HG03060 (cell line): ENCODE measurements at regions not wholly inside any gene's neighbourhood (a gene's known extent, or its start where the extent isn't known, plus 50 kb on each side); places are given as distances from the start of the nearest gene placed in this dataset.
"Not testable (repeated sequence)": the region's sequence is repeated elsewhere in the genome, so short reads cannot be mapped to it uniquely, and the experiment has no call there.

Experiments
- ATAC-seq: cut with Tn5 transposase; IDR thresholded peaks from one replicate; pipeline ENCODE4 v1.9.1; 2021; ENCODE audit warnings: low read depth, moderate number of reproducible peaks; ENCODE audit not compliant: unreplicated experiment

DNA sequence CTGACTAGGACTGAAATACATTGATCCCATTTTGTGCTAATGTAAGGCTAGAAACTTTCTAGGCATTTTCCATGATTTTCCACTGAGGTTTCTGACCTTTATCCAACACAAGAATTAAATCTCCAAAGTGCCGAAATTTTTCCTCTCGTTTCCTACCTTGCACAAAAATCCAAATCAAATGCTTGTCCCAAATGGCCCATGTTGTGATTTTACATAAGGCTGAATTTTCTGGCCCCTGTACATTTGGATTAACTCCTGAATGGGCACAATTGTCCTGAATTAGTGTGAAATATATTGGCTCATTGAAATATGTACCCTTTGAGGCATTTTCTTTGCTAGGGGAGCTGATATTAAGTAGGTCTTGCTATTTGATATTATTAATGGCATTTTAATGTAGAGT lies 105.6 kb upstream of the CBLB start:
- ATAC-seq: no peak

DNA sequence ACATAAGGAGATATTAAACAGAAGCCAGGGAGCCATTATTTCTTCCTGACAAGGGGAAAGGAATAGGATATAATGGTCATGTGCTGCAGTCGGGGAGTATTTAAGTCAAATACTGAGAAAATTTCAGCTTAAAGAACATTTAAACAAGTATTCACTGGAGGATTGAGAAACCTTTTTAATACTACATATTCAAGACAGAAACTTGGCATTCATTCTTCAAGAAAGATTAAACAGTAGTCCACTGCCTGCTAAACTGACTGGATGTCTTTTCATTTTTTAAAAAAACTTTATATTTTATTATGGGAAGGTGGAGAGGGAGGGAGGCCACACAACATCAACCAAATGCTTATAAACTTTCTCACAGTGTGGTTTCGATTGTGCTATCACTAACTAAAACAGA lies 107.4 kb upstream of the CBLB start:
- ATAC-seq: no peak

DNA sequence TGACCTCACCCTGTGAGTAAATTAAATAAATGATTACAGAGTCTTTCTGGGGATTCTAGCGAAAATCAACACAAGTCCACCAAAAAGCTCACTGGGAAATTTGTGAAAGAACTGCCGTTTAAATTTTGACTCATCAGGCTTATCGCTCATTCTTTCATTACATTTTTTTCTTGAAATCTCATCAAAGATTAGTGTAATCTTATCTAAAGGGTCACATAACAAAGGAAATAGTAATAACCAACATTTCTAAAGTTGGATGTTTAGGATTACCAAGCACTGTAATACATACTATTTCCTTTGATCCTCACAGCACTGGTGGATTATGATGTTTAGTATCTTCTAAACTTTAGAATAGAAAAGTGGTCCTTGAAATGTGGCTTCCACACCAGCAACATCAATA lies 111.1 kb upstream of the CBLB start:
- no peak for ATAC-seq

DNA sequence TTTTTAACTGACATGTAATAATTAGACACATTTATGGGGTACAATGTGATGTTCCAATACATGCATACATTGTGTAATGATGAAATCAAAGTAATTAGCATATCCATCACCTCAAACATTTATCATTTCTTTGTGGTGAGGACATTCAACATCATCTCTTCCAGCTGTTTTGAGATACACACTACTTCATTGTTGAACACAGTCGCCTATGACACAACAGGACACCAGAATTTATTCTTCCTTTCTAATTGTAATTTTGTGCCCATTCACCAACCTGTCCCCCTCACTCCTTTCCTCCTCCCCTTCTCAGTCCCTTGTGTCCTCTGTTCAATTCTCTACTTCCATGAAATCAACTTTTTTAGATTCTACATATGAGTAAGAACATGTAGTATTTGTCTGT lies 113.4 kb upstream of the CBLB start:
- no peak for ATAC-seq

DNA sequence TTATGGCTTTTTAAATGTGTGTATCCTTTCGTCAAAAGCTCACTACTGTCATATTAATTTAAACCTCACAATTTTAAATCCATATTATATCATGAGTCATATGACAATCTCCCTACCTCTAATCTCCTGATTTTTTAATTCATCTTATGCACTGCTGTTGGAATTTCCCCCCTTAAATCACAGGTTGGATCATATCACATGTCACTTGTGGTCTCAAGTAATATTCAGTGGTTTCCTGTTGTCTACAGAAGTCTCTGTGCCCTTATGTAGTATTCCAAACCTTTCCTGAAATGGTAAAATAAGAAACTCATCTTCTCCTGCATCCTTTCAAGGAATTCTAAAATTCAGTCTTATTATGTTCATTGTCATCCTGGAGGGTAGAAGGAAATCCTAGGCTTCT lies 116.0 kb upstream of the CBLB start:
- no peak for ATAC-seq

DNA sequence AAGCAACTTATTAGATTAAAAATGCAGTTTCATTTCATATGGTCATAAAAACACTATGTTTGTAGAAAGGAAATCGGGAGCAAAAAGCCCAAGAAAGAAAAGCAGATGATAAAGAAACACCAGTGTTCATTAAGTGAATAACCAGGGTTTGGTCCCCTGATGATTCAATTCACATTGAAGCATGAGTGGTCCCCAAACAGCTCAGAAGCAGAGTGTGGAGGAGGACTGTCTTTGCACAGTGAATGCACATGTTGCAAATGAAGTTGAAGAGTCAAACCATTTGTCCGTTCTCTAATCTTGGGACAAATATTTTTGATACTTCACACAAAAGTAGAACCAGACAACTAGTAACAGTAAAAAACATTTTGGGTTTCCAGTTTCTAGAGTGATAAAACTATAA lies 117.5 kb upstream of the CBLB start:
- not testable (repeated sequence) for ATAC-seq

DNA sequence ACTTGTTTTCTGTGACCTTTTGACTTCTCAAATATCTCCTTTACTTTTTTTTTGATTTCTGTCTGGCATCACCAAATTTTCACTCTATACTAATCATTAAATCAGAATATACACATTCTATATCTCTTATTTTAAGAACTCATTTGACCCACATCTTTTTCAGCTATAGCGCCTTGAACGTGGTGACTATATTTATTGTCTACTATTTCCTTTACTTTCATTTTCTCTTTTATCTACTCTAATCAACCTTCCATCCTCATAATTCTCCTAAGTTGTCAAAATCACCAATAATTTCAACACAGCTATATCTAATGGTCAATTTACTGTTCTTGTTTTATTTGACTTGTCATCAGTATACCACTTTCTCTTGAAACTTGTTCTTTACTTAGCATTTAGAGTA lies 119.0 kb upstream of the CBLB start:
- no peak for ATAC-seq

DNA sequence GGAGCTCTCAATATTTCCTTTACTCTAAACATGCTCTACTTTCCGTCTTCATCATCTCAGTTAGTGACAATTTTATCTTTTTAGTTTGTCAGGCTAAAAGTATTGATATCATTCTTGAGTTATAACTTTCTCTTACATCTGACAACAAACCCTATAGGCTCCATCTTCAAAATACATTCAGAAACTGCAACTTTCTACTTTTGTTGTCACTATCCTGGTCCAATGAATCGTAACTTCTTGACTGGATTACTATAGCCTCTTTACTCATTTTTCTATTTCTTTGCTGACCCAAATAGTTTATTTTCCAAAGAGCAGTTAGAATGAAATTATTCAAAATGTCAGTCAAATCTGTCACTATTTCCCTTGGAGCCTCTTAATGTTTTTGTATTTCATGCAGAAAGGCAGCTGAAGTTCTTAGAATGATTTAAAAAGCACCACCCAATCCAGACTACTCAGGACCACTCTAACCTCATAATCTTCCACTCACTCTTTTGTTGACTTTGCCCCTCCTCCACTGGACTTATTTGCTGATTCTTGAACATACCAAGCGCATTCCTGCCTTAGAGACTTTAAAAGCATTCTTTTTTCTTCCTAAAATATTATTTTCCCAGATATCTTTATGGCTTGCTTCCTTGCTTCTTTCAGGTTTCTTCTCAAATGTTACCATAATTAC lies 119.9 kb upstream of the CBLB start:
- ATAC-seq: no peak

DNA sequence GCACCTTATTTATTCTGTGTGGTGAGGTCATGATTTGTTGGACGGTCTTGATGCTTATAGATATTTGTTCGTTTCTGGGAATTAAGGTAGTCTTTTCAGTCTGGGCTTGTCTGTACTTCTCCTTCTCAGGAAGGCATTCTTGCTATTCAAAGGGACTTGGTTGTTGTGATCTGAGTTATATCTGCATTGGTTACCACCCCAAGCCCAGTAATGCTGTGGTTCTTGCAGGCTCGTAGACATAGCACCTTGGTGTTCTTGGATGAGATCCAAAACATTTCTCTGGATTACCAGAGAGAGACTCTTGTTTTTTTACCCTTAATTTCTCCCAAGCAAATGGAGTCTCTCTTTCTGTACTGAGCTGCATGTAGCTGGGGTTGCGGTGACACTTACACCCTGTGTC lies 128.0 kb upstream of the CBLB start:
- ATAC-seq: no peak

DNA sequence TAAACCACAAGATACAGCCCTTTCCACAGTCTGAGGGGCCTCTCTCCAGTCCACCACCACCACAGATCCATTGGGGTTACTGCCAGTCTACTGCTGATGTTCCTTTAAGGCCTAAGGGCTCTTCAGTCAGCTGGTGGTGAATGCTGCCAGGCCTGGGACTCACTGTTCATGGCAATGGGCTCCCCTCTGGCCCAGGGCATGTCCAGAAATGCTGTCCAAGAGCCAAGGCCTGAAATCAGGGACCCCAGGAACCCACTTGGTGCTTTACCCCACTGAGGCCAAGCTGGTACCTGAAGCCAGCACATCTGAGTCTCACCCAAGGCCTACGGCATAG lies 128.6 kb upstream of the CBLB start:
- ATAC-seq: no peak

DNA sequence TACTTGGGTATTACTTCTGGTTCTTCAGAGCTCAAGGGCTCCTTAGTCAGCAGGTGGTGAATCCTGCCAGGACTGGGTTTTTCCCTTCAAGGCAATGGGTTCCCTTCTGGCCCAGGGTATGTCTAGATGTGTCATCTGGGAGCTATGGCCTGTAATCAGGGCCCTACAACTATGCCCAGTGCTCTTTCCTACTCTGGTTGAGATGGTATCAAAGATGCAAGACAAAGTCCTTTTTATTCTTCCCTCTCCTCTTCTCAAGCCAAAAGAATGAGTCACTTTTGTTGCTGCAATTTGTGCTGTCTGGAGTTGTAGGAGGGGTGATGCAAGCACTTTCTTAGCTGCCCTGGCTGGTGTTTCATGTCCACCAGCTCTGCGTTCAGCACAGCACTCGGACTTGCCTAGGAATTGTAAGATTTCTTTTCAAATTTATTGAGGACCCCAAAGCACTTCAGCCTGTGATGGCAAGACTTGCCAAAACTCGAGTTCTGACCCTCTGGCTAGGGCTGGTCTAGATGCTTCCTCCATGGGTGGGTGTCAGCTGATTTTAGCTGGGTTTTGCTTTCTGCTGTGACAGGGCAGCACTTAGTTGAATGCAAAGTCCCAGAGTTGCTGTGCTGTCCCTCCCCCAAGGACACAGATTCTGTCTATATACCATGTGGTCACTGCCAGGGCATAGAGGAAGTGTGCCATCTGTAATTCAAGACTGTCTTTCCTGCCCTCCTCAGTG lies 129.2 kb upstream of the CBLB start:
- ATAC-seq: no peak

DNA sequence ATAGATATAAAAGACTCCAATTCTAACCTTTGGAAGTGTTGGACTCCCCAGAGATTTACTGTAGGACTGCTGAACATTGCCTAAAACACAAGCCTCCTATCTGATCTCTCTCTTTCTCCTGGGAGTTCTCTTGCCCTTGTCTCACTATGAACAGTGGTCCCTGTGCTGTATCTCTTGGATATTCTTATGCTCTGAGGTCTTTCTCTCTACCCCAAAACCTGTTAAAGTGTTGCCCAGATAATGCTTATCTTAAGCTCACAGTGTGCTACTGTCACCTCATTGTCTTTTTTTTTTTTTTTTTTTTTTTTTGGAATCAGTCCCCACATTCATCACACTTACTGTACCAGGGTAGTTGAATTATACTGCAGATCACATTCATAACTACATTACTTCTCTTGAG lies 131.0 kb upstream of the CBLB start:
- no peak for ATAC-seq

DNA sequence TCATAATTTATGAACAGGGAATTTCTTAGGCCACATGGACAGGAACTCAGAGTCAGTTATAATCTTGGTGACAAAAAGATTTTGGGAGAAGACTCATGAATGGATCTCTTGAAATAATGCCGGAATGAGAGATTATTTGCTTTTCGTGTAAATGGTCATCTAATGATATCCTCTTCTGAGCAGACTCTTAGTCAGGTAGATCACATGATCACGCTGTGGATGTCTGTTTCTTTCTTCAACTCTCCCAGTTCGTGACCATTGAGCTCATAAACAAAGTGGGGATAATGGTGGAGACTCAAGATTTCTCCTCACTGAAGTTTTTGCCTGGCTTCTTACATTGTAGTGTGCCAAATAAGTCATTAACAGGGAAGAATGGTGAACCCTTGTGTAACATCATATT lies 133.1 kb upstream of the CBLB start:
- ATAC-seq: no peak

DNA sequence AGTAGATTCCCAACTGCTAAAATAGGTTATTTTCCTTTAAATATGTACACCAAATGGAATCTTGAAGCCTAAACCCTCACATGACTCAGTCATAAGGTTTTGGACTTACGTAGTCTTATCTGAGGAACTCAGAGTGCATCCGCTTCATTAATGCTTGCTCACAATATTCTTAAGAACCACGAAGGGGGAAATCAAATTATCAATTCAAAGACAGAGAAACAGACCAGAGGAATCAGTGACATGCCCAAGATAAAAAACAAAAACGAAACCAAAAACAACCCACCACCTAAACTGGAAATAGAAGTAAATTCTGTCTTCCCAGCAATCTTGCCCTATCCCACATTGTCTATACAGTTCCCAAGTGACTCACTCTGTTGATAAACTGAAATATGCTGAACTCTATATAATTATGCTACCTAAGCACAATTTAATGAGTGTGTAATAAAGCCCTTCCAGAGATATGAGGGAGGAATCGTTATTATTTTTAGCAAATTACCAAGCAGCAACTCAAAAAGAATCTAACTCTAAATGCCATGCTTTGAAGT lies 135.4 kb upstream of the CBLB start:
- ATAC-seq: no peak

DNA sequence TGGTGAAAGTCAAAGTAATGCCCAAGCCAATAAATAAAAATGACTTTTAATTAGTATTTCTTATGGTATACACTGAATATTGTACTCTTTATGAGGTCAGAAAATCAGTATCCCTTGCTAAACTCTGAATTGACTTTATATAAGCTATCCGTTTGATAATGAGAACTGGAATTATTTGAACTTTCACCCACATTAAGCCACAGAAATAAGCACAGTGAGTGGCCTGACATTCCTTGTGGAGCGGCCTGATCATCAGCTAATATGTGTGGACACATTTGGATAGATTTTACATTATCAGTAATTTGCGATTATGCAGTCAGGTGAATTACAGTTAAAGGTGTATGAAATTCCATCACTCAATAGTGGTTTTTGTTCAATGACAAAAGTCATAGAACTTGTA lies 136.0 kb upstream of the CBLB start:
- no peak for ATAC-seq

DNA sequence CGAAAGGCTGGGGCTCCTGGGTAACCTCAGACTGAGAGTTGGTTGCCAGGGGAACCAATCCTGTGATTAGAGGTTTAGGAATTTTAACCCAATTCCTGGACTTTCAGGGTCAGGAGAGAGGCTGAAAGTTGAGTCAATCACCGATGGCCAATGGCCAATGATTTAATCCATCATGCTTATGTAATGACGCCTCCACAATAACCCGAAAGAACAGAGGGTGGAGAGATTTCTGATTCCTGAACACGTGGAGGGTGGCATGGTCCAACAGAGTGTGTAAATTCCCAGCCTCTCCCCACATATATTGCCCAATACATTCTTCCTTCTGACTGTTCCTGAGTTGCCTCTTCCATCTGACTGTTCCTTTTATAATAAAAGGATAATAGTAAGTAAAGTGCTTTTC lies 137.2 kb upstream of the CBLB start:
- ATAC-seq: no peak

DNA sequence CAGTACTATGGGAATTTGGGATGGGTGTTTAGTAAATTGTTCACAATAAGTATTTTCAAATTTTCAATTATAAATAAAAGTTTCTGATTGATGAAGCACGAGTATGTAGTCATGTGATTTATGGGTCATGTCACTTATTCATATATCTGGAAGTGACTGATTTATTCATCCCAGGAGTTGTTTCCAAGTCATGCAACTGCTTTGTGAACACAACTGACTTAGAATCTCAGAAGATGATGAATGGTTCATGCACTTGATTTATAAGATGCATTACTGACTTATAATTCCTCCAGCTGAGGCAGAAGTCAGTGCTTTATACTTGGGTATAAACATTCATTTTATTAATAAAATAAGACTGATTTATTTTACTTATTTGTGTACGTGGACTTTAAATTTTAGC lies 137.8 kb upstream of the CBLB start:
- ATAC-seq: no peak

DNA sequence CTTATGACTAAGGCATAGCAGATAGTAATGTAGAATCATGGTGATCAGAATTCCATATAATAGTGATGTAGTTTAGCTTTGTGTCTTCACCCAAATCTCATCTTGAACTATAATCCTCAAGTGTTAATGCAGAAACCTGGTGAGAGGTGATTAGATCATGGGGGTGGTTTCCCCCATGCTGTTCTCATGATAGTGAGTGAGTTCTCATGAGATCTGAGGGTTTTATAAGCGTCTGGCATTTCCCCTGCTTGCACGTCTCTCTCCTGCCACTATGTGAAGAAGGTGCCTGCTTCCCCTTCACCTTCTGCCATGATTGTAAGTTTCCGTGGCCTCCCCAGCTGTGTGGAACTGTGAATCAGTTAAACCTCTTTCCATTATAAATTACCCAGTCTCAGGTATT lies 138.7 kb upstream of the CBLB start:
- no peak for ATAC-seq

DNA sequence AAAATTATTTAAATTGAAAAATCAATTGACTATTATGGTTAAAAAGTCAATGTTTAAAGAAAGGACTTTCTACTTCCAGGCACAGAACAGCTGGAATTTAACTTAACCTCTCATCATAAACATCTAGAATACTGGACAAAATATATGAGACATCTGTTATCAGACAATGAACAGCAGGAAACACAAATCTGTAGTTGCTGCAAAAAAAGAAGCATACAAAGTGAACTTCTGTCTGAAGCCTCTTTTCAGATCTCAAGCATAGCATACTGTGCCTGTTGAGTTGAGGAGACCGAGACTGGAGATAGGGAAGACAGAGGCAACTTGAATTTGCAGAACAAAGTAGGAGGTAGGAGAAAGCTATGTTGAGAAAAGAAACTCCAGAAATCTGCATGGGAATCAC lies 140.0 kb upstream of the CBLB start:
- no peak for ATAC-seq

DNA sequence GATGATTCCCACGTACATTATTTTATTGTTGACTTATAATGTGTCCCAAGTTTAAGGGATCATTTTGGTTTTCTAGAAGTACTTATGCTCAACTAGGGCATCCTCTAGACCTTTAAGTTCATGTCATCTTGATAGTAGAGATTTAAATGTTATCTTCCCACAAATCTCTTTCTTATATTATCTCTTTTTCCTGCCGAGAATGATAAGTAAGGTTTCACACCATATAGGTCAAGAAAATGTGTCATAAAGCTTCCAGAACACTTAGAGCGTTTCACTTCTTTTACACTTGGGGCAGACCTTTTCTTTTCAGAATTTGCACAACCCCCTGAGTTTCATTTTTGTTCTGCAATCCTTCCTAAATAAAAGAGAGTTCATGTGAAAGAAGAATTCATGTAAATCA lies 142.0 kb upstream of the CBLB start:
- no peak for ATAC-seq

DNA sequence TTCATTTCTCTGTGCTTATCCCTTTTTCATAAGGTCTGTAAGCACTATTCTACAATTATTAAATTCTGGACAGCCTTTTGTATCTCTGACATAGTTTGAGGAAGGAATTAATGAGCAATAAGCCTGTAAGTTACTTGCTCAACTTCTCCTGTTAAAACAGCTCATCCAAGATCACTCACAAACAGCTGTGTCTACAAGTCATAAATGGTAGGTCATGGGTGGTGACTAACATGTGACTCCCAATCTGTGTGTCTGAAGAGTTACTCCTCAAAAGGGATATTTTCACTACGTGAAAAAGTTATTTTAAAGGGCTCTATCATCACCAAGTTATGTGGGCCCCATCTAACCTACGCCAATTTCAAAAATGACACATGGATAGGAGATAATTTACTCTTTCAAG lies 145.2 kb upstream of the CBLB start:
- ATAC-seq: no peak

DNA sequence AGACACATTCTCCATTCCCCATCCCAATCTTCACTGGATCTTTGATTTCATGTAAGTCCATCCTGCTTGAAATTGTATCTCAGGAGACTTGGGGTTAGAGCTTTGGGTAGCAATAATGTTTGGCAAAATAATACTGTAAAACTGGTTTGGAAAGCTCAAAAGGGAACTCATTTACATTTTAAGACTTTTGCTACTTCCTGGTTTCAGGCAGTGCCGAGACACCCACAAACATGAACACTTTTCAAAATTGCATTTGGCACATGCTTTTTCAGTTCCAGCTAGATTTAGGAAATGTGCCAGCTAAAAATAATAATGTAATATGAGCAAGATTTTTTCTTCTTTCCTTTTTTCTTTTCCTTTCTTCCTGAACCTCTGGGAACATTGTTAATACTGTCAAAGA lies 145.7 kb upstream of the CBLB start:
- ATAC-seq: no peak
